HG03432 (cell line): ENCODE measurements at regions not wholly inside any gene's neighbourhood (a gene's known extent, or its start where the extent isn't known, plus 50 kb on each side); places are given as distances from the start of the nearest gene placed in this dataset.
"Not testable (repeated sequence)": the region's sequence is repeated elsewhere in the genome, so short reads cannot be mapped to it uniquely, and the experiment has no call there.

ENCODE experiments used
- ATAC-seq: cut with Tn5 transposase; IDR thresholded peaks from one replicate; pipeline ENCODE4 v1.9.1; 2021; ENCODE audit warnings: mild to moderate bottlenecking, moderate library complexity; ENCODE audit not compliant: unreplicated experiment

DNA sequence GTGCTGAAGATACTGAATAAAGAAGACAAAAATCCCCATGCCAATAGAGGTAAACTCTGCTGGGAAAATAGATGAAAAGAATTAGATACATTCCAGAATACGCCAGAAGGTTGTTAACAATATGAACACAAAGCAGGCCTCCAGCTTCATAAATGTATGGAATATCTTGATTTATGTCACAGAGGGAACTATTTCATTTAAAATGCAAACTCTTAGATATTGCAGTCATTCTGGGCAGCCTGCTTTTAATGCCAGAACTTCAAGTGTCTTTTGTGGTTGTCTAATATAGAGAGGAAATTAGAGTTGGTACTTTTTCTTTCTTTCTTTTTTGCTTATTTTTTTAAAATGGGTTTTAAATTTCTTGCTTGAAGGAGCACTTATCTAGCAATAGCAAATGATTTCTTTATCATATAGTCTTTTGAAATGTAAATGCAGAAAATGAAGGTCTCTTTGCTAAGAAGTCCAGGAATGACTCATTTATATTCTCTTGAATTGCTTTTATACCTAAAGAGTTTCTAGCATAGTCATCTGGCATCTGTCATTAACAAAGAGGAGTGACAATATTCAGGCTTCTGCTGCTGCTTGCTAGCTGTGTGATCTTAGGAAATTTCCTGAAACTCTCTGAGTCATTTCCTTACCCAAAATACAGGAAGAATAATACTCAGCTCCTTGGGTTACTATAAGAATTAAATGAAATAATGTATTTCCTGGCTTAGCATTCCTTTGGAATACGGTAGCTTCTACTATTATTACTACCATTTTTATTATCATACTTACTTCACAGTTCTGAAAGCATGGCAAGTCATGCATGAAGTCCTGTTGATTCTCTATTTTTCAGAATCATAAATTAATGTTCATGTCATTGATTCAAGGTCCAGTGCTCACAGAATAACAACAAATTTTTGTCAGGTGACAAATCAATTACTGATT, 527.6 kb downstream of the DIPK2A start:
- no peak for ATAC-seq

DNA sequence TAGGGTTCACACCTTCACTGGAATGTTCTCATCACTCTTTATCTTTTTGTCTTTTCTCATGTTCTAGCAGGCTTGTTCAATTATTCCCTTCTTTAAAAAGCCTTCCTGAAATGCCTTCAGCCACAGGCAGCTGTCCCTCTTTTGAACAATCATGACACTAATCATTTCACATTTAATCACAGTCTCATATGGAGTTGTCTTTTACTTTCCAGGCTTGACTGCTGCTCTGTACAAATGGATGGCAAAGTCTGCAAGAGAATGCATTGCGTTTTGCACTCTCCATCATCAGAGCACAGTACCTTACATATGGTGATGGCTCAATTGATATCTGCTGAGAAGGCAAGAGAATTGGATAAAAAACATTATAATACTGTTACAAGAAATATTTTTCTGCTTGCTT, 529.8 kb downstream of the DIPK2A start:
- no peak for ATAC-seq

DNA sequence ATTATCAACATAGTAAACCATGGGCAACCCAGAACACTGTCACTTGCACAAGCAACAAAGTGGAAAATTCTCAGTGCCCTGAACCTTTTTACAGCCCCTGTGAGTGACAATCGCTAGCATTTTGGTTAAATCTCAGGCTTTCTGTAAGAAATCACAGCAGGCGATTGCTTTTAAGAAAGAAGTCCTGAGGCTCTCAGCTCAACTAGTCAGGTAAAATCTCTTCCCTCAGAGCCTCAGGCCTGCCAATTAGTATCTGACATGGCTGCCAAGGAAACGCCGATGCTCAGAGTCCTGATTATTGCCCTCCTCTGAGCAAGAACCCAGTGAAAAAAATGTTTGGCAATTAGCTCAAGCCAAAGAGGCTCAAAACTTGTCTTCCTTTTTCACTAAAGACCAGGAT, 530.8 kb downstream of the DIPK2A start:
- no peak for ATAC-seq

DNA sequence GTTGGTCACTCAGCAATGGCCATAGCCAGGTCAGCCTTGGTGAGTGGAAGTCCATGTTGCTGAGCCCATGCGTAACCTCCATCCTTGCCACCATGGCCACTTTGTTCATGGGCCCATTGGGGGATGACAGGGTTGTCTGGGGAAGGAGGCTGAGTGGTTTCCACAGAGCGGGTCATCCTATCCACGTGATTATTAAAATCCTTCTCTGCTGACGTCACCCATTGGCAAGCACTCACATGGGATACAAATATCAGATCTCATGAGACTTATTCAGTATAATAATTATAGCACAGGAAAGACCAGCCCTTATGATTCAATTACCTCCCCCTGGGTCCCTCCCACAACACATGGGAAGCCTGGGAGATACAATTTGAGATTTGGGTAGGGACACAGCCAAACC, 534.8 kb downstream of the DIPK2A start:
- ATAC-seq: not testable (repeated sequence)

DNA sequence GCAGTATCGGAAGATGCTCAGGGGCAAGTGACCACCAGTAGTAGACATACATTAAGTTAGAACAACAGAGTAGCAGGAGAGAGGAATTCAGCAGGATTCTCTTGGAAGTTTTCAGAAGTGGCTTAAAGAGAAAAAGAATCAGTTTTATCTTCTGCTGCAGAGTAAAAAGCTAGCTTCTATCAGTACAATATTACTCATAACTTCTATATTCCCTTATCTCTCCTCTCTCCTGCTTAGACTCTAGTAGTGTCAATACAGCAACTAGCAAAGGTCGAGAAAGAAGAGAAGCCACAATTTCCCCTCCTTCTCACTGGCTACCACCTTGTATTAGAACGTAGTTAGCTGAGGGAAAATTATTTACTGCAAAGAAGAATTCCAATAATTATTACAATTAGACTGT, 539.7 kb downstream of the DIPK2A start:
- ATAC-seq: no peak

DNA sequence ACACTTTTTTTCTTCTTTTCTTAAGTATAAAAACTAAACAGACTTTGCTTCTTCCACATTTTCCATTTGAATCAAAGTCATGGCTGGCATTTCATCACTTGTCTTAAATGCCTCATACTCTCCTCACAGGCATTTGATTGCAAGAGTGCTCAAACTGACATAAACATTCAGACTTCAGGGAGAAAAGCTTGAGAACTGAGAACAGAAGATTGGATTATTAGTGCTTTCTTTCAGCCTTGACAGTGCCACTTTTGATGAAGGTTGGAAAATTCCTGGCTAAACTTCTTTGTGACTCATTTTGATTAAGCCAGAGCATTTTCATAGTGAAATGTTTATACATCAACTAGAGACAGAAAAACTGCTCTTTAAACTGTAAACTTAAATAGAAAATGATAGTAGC, 544.4 kb downstream of the DIPK2A start:
- ATAC-seq: no peak

DNA sequence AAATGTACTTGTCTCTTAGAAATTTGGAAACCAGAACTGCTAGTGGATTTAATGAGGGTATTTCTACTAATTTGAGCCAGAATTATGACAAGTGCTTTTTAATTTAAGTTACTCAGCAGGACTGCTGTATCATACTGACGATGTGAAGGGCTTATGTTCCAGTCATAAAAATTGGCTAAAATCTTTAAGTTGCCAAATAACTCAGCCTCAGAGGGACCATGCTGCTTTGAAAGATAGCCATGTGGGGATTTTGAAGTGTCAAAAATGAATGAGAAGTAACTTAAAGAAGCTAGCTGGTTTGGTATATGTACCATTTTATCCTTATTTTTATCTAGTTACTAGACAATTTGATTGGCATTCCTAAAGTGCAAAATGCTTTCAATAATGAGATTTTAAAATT, 545.0 kb downstream of the DIPK2A start:
- ATAC-seq: no peak

DNA sequence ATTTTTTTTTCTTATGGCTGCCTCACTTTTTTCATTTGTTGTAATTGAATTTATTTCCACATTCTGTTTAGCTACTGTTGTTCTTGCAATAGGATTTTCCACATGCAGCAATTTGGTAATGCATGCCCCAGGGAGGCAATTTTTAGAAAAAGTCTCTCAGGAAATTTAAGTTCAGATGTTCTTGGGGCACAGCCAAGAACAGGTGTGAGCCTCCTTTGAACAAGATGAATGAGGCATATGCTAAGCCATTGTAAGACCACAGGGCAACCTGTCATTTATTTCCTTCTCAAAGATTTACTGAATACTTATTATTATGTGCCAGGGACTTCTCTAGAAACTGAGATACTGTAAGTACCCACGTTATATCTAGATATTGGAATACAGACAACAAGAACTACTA, 549.5 kb downstream of the DIPK2A start:
- no peak for ATAC-seq

DNA sequence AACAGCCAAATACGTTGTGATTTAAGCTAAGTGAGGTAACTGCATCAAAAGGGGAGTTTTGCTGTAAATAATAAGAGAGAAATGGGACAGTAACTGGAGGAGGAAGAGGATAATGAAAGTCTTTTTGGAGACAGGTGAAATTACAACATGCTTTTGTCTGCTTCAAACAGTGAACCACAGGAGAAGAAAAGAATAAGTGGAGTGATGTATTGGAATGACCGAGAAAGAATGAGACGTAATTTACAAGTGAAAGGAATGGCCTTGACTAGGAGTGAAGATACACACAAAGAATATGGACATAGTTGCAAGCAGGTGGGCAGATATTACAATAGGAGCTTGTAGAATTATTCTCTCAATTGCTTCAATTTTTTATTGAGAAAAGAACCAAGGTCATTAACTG, 550.8 kb downstream of the DIPK2A start:
- ATAC-seq: no peak

DNA sequence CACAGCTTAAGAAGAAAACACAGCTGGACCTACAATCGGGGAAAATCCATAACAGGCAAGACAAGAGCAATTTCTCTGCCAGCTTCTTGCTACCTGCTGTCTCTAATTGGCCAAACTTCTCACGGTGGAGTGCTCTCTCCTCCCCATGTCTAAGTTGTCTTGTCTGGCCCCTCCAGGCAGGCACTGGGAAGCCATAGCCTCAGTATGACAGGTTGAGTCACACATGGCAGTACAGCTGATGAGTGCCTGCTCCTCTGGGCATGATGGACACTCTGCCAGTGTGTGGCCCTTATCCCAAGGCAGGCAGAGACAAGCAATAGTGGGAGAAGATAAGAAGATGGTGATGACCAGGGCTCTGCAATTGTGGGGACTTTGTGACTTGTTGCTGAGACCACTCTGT, 551.8 kb downstream of the DIPK2A start:
- ATAC-seq: no peak

DNA sequence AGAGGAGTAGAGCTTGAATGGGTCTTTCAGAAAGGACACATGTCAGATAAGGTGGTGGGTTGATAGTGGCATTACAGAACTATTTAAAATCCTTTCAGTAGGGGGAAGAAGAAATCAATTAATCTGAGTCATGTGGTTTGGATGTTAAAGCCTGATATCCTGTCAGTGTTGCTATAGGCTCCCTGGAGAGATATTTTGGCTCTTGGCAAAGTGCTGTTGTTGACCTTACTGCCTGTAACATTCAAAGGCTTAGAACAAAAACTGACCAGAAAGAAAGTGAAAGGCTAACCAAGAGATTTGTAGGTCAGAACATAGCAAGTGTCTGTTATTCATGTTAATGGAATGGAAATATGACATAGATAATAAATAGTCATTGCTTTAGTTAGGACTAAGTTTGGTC, 552.9 kb downstream of the DIPK2A start:
- no peak for ATAC-seq

DNA sequence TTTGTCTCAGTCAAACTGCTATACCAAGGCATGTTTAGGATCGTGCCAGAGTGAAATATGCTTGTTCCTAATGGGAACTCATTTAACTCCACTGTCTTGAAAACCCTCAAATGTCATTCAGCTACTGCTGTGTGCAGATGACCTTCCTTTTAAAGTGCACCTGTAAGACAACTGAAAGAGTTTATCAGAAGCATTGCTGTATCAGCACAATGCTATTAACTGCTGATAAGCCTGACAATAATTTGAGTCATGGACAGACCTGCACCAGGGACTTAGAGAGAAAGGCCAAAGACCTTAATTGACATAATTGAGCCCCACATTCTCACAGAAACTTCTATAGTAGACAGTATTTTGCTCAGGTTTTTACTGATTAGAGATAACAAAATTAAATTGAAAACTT, 557.9 kb downstream of the DIPK2A start:
- no peak for ATAC-seq

DNA sequence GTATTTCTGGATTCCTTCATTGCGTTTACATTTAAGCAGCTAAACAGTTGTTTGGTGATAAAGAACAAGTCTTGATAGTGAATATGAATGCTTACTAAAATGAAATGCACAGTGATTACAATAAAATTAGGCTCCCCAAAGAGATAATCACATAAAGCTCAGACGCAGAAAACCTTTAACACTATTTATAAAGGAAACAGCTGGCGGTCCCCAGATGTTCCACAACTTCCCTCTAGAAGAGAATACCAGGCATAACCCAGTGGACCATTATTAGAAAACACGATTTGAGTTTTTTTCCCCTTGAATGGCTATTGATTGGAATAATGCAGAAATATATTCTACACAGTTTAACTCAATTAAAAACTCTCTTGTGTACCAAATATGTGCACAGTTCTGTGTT, 573.2 kb downstream of the DIPK2A start:
- ATAC-seq: no peak

DNA sequence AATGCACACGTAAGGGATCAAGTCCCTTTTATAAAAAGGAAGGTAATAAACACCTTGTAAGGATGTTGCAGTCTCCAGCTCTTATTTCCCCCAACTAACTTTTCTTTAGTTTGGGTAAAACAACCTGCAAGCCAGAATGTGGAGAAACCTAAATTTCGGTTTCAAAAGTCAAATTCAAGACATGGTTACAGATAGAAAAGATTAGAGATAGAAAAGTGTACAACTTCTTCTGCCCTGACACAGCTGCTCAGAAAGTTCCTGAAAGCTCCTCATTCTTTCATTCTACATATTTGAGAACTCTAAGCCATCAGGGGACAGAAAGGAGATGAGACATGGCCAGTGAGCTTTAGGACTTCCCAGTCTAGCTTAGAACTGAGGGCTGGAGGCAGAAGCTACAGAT, 574.9 kb downstream of the DIPK2A start:
- ATAC-seq: no peak

DNA sequence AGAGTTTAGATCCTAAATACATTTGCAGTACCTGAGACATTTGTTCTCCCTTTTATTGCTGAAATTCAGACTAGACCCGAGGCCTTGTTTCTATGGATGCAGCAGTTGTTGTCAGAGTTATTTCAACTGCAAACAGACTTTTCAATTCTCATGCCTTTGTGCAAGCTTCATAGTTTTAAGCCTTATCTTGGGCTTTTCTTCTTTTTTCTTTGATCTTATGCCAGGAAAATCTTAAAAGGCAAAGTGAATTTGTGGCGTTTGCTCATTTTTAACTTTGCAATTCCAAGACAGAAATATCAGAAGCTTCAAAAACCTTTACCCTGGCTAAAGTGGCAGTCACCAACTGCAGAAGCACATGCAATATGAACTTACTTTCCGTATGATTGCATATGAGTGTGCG, 576.7 kb downstream of the DIPK2A start:
- ATAC-seq: no peak

DNA sequence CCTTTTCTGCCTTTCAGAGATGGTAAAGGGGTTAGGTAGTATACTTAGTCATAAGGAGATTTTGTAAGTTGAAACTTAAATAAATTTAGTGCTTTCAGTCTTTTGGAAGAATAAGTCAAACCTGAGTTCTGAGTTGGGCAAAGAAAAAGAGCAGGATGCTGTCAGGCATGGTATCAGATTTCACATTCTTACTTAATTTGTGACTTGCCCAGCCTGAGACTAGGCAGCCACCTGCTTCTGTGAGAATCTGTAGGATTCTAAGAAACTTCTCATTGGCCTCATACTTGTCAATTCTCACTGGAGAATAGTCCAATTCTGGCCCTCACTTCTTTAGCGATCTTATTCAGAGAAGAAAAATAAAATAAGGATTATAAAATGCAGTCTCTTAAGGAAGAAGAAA, 577.5 kb downstream of the DIPK2A start:
- no peak for ATAC-seq

DNA sequence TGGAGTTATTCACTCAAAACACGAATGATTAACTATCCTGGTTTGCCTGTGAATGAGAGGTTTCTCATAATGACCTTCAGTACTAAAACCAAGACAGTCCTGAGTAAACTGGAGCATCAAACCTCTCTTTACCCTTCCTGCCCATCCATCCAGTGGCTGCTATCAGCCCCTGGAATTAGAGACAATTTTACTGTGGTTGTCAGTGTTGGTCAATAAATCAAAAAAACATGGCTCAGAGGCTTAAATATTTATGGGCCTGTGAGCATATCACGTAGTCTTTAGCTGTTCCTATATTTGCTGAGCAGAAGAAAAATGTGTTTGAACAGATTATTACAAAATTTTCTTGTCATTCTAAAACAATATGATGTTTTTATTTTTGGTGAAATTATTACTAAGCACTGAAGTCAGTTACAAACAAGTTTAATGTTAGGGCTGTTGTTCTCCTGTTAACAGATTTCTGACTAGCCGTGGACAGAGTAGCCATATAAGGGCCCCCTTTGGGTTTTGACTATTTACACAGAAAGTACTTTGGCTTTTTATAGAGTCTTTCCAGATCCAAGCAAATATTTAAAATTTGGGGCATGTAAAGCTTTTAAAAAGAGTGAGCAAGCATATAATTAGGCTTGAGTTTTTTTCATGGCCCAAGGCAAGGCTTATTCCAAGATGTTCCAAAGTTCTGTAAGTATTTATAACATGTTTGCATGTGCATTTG, 580.9 kb downstream of the DIPK2A start:
- no peak for ATAC-seq

DNA sequence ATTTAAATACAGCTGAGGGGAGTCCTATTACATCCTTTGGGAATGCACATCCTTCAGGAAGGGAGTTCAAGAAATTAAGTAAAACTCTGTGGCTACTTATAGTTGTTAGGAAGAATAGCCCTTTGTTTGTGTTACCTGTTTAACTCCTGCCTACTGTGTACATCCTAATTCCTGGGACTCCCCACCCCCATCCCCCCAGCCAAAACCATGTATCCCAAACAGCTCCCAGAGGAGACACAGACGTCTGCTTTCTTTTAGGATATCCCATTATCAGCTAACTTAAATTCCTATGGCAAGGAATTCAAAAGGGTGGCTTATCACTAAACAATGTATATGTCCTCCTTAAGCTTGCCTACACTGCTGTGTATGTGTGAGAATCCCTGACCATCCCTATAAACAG, 581.7 kb downstream of the DIPK2A start:
- ATAC-seq: no peak

DNA sequence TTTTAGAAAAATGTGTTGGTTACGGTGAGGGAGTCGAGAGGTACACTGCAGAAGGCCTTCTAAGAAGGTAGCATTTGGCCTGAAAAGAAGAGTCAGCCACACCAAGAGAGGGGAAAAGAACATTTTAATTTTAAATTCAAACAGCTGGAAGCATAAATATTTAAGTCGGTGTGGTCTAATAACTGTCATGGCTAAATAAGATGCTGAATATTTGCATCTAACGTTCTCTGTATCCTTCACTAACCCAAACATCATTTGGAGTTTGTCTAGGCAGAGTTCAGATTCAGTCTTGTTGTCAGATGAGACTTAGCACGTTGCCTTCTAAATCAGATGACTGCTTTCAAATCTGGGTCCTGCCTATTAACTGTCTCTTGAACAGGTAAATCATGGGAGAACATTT, 583.3 kb downstream of the DIPK2A start:
- ATAC-seq: no peak

DNA sequence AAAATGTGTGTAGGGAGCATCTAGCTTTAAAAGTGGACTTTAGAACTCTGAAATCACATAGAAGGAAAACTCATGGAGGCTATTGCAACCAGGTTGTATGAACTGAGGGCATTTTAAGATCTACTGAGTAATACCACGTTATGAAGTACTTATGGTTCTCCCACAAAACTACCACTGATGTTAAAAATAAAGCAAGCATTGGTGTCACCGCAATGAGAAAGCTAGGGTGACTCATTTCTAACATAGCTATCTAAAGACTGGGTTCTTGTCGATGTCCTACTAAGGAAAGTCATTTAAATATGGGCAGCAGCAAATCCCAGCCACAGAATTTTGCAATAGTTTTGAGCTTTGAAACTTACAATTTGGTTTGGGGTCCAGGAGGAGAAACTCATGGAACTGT, 584.8 kb downstream of the DIPK2A start:
- peak; percentile 99 for ATAC-seq

DNA sequence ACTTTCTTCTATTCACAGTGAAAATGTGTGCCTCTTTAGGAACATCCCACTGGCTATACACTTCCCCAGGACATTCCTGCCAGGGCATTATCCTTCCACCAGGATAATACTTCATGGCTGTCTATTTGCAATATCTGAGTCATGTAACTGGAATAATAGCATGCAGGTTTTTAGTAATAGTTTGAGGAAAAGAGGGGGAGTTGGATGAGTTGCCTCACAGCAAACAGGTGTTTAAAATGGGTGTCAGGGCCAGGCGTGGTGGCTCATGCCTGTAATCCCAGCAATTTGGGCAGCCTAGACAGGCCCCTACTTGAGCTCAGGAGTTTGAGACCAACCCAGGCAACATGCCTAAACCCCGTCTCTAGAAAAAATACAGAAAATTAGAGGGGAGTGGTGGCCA, 585.9 kb downstream of the DIPK2A start:
- ATAC-seq: no peak

DNA sequence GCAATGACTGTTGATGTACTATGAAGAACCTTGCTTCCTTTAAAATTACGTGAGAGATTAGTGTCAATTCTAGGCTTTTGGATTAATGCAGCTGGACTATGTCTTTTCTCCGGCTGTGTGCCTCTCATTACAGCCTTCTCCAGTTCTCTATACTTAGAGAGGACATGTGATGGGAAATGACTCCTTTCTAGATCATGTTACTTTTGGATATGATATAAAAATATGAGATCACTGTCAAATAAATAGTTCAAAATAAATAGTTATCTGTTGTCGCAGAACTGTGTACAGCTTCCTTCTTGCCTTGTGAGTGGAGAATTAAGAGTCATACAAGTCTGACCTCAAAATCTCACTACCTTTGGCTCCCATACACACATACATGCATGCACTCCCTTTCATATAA, 592.4 kb downstream of the DIPK2A start:
- ATAC-seq: no peak
